Panc1 (cell line): ENCODE measurements at regions not wholly inside any gene's neighbourhood (a gene's known extent, or its start where the extent isn't known, plus 50 kb on each side); places are given as distances from the start of the nearest gene placed in this dataset.
A peak's percentile ranks its signal among the peaks of the same experiment; 100 is the strongest.

ENCODE experiments used
- ATAC-seq: fragments of 200-7000 bp; cut with Tn5 transposase; 2 replicates; pipeline ENCODE4 v1.9.1; 2020; ENCODE audit warnings: mild to moderate bottlenecking, moderate library complexity
- BruUV-seq: library from RNA; stranded (reverse); fragments of 400-500 nt; replicated peaks from 2 replicates; lab custom pipeline; 2021; lab: Mats Ljungman, UMichigan
- CTCF ChIA-PET: fragments of 300-600 bp; sonication (Branson Sonifier 250); formaldehyde crosslinking; loops from one replicate; lab custom pipeline; 2022; ENCODE audit warnings: antibody characterized with exemption; lab: Charles Lee
- POLR2A ChIA-PET: fragments of 300-600 bp; sonication (Branson Sonifier 250); formaldehyde crosslinking; loops from one replicate; lab custom pipeline; 2022; ENCODE audit warnings: antibody characterized with exemption; lab: Charles Lee
- DNase-seq: peaks from one replicate; pipeline ENCODE4 v3.0.0-alpha.2; 2010; ENCODE audit warnings: low read depth, low spot score
- H3K27ac ChIP-seq: 2 replicates; pipeline ENCODE4 v1.5.1; 2011; ENCODE audit warnings: mild to moderate bottlenecking, low read length, inconsistent platforms
- H3K27me3 ChIP-seq: fragments of 200-500 bp; sonication (Bioruptor generic); 2 replicates; pipeline ENCODE4 v1.6.0; 2014; ENCODE audit warnings: low read length, inconsistent platforms; ENCODE audit not compliant: control insufficient read depth, insufficient read depth
- H3K36me3 ChIP-seq: fragments of 200-500 bp; sonication (Bioruptor generic); 2 replicates; pipeline ENCODE4 v1.5.1; 2014; ENCODE audit warnings: inconsistent platforms, mild to moderate bottlenecking, low read length, moderate library complexity; ENCODE audit not compliant: control insufficient read depth, insufficient read depth
- H3K4me1 ChIP-seq: 2 replicates; pipeline ENCODE4 v1.5.1; 2011; ENCODE audit warnings: inconsistent platforms, mild to moderate bottlenecking, low read length, moderate library complexity; ENCODE audit not compliant: control insufficient read depth, insufficient read depth
- H3K4me3 ChIP-seq, 2 experiments: 2 replicates each; pipeline ENCODE4 v1.5.1; 2011 to 2012; ENCODE audit warnings: low read depth in 2 of 2, low read length in 2 of 2, mild to moderate bottlenecking in 2 of 2, inconsistent platforms in 1 of 2, moderate library complexity in 1 of 2
- H3K9me3 ChIP-seq: fragments of 200-500 bp; sonication (Bioruptor generic); 2 replicates; pipeline ENCODE4 v1.5.1; 2014; ENCODE audit warnings: low read depth, mild to moderate bottlenecking, inconsistent platforms, low read length, moderate library complexity; ENCODE audit not compliant: control insufficient read depth, insufficient read depth
- CTCF ChIP-seq: fragments of 450-650 bp; IDR thresholded peaks from 2 replicates; pipeline ENCODE4 v1.5.1; 2017; ENCODE audit warnings: mild to moderate bottlenecking
- POLR2AphosphoS5 ChIP-seq: IDR thresholded peaks from 2 replicates; pipeline ENCODE4 v1.6.1; 2012; ENCODE audit warnings: mild to moderate bottlenecking, low read depth, low read length, moderate library complexity
- REST ChIP-seq, 2 experiments: IDR thresholded peaks; 2 replicates each; pipeline ENCODE4 v1.6.1; 2011 to 2012; ENCODE audit warnings: low read depth in 2 of 2, control low read depth in 1 of 2, low read length in 1 of 2, mild to moderate bottlenecking in 1 of 2, moderate library complexity in 1 of 2; ENCODE audit not compliant: insufficient read depth in 1 of 2
- SIN3A ChIP-seq: IDR thresholded peaks from 2 replicates; pipeline ENCODE4 v1.6.1; 2012; ENCODE audit warnings: low read depth, mild to moderate bottlenecking, low read length, moderate library complexity, borderline replicate concordance; ENCODE audit not compliant: insufficient read depth
- TCF7L2 ChIP-seq: IDR thresholded peaks from 2 replicates; pipeline ENCODE4 v1.6.1; 2011; ENCODE audit warnings: mild to moderate bottlenecking, low read depth, low read length, inconsistent platforms
- in situ Hi-C: cut with HindIII; loops from 2 replicates; pipeline ENCODE4 v1.10.0; 2016; ENCODE audit warnings: low sequenced_read_pairs, low pct_unique_long_range_greater_than_20kb
- intact Hi-C: fragments of 100-400 bp; cut with micrococcal nuclease; formaldehyde crosslinking; loops from one replicate; pipeline ENCODE4 v1.10.0; 2022; ENCODE audit not compliant: unreplicated experiment

GRCh38 chr5:126716861-126717260 lies 60.1 kb upstream of the LMNB1 start:
- ATAC-seq = no peak
- in situ Hi-C loops (no loop called here), intact Hi-C loops (no loop called here)
- CTCF ChIA-PET = no interaction called here
- no peaks in the 10 kb centered on the region for H3K9me3 ChIP-seq
- H3K36me3 ChIP-seq = no peaks in the 10 kb centered on the region
- no TSS peak for BruUV-seq
- H3K4me3 ChIP-seq = no peak overlapping the region
- H3K4me1 ChIP-seq = no peaks in the 10 kb centered on the region
- no peaks in the 10 kb centered on the region for H3K27me3 ChIP-seq
- no peak for DNase-seq
- POLR2A ChIA-PET = interaction anchor here (0.7 kb wide), 1 partner anchor 57 kb away, joined by 3 read pairs; no protein-coding TSS in a partner anchor
- H3K27ac ChIP-seq = no peak overlapping the region
- no peak for TF ChIP-seq CTCF
- TF ChIP-seq REST (IDR thresholded peaks at IDR 0.05; ENCODE audit: insufficient read depth in 1 of 2, low read depth in 2 of 2, low read length in 1 of 2) = no peak
- TF ChIP-seq POLR2AphosphoS5 = no peak
- TF ChIP-seq TCF7L2 = no peak
- TF ChIP-seq SIN3A = no peak

- no peak overlapping the region for H3K4me3 ChIP-seq
- in situ Hi-C loops = no loop called here
- H3K9me3 ChIP-seq = no peaks in the 10 kb centered on the region
- ATAC-seq (peak; percentile 26; the same call in 1 of the 2 replicates), DNase-seq (no peak)
- CTCF ChIA-PET = interaction anchor here (0.5 kb wide), 1 partner anchor 27 kb away, joined by 12 read pairs; no protein-coding TSS in a partner anchor
- H3K4me1 ChIP-seq = no peaks in the 10 kb centered on the region
- no peak overlapping the region for H3K27ac ChIP-seq
- POLR2A ChIA-PET = no interaction called here
- TF ChIP-seq POLR2AphosphoS5 (no peak), SIN3A (no peak), CTCF (no peak), REST (IDR thresholded peaks at IDR 0.05; ENCODE audit: insufficient read depth in 1 of 2, low read depth in 2 of 2, low read length in 1 of 2) (no peak), TCF7L2 (no peak)
- H3K36me3 ChIP-seq = no peaks in the 10 kb centered on the region
- no peaks in the 10 kb centered on the region for H3K27me3 ChIP-seq
- intact Hi-C loops = no loop called here
- no TSS peak for BruUV-seq
Measured at GRCh38 chr5:126718236-126718868, 58.6 kb upstream of the LMNB1 start.
